ENCODE measurements at regions not wholly inside any gene's neighbourhood (a gene's known extent, or its start where the extent isn't known, plus 50 kb on each side); places are given as distances from the start of the nearest gene placed in this dataset.

DNA sequence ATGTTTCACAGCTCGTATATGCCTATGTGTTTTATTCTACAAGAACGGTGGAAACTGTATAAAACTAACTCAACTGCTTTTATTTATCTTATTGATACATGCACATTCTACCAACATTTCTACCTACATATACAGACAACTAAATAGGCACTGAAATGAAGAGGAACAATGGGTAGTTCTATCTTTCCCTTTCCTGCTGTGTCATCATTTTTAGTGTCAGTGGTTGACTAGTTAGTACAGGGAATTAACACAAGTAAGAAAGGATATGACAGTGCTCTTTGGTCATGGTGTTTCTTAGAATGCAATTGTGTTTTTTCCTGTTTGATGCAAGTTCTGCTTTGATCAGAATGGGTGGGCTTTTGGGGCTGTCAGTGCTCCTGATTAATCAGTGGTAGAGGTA lies 293.8 kb upstream of the CTSO start:
- no peak overlapping the region for H3K27ac ChIP-seq (ENCODE audit: low read depth in 2 of 2, low read length in 2 of 2)
- H3K4me3 ChIP-seq (ENCODE audit: low read length in 2 of 2) = no peak overlapping the region
- H3K9me3 ChIP-seq (ENCODE audit: control insufficient read depth in 2 of 2, low read length in 2 of 2) = peaks cover 0 to 1% of the 10 kb centered on the region in 2 donors
- no peaks in the 10 kb centered on the region for H3K36me3 ChIP-seq (ENCODE audit: control insufficient read depth in 2 of 2, insufficient read depth in 2 of 2, low read length in 2 of 2)
- H3K9ac ChIP-seq (ENCODE audit: low read depth in 1 of 2, low read length in 2 of 2) = no peak overlapping the region
- no peaks in the 10 kb centered on the region for H3K27me3 ChIP-seq (ENCODE audit: control insufficient read depth in 2 of 2, insufficient read depth in 2 of 2, low read length in 2 of 2)
- no peaks in the 10 kb centered on the region for H3K4me1 ChIP-seq (ENCODE audit: control insufficient read depth in 2 of 2, insufficient read depth in 2 of 2, low read length in 2 of 2)

DNA sequence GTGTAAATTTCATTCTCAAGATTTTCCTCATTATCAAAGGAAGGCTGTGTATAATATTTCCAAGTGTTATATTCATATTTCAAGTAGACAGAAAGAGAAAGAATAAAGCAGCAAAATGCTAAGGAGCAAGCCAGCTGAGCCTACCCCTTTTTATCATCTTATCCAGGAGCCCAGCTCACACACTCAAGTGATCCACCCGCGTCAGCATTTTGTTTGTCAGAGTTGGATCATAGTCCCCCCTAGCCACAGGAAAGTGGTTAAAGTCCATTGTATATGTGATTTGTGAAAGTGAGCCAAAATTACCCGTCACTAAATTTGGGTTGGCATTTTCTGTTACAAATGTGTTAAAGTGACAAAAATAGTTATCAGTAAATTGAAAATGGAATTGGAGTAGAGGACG lies 289.3 kb upstream of the CTSO start:
- Histone ChIP-seq H3K36me3 (ENCODE audit: control insufficient read depth in 2 of 2, insufficient read depth in 2 of 2, low read length in 2 of 2) (no peaks in the 10 kb centered on the region), H3K27me3 (ENCODE audit: control insufficient read depth in 2 of 2, insufficient read depth in 2 of 2, low read length in 2 of 2) (no peaks in the 10 kb centered on the region), H3K27ac (ENCODE audit: low read depth in 2 of 2, low read length in 2 of 2) (no peak overlapping the region), H3K4me3 (ENCODE audit: low read length in 2 of 2) (no peak overlapping the region), H3K9me3 (ENCODE audit: control insufficient read depth in 2 of 2, low read length in 2 of 2) (peaks cover 0 to 1% of the 10 kb centered on the region in 2 donors), H3K4me1 (ENCODE audit: control insufficient read depth in 2 of 2, insufficient read depth in 2 of 2, low read length in 2 of 2) (no peaks in the 10 kb centered on the region), H3K9ac (ENCODE audit: low read depth in 1 of 2, low read length in 2 of 2) (no peak overlapping the region)

DNA sequence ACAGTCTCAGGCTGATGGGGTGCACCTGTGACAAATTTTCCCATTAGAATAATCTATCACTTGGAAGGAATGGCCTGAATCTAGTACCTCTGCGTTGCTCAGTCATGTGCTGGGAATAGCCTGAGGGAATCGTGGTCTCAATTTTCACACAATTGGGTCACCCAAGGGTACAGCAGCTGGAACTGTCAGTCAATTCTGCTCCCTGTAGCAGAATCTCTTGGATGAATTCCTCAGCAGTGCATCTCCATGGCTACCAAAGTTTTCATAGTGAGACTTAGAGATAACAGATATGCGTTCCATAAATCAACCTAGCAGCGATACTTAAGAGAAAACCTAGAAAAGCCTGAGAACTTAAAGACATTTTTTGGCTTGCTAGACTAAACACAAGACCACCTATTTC lies 288.7 kb upstream of the CTSO start:
- H3K27ac ChIP-seq (ENCODE audit: low read depth in 2 of 2, low read length in 2 of 2) = no peak overlapping the region
- no peaks in the 10 kb centered on the region for H3K27me3 ChIP-seq (ENCODE audit: control insufficient read depth in 2 of 2, insufficient read depth in 2 of 2, low read length in 2 of 2)
- no peak overlapping the region for H3K4me3 ChIP-seq (ENCODE audit: low read length in 2 of 2)
- peaks cover 0 to 1% of the 10 kb centered on the region in 2 donors for H3K9me3 ChIP-seq (ENCODE audit: control insufficient read depth in 2 of 2, low read length in 2 of 2)
- H3K36me3 ChIP-seq (ENCODE audit: control insufficient read depth in 2 of 2, insufficient read depth in 2 of 2, low read length in 2 of 2) = no peaks in the 10 kb centered on the region
- H3K9ac ChIP-seq (ENCODE audit: low read depth in 1 of 2, low read length in 2 of 2) = no peak overlapping the region
- no peaks in the 10 kb centered on the region for H3K4me1 ChIP-seq (ENCODE audit: control insufficient read depth in 2 of 2, insufficient read depth in 2 of 2, low read length in 2 of 2)

DNA sequence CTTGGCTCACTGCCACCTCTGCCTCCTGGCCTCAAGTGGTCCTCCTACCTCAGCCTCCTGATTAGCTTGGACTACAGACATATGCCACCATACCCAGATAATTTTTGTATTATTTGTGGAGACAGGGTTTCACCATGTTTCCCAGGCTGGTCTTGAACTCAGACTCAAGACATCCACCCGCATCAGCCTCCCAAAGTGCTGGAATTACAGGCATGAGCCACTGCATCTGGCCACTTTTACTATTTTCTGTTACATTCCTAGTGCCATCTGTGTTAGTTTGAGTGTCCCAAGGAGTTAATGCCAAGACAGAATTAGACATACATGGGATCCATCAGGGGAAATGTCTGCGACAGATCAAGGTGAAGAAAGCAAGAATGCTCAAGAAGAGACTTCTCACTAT lies 288.2 kb upstream of the CTSO start:
- H3K9ac ChIP-seq (ENCODE audit: low read depth in 1 of 2, low read length in 2 of 2) = no peak overlapping the region
- H3K36me3 ChIP-seq (ENCODE audit: control insufficient read depth in 2 of 2, insufficient read depth in 2 of 2, low read length in 2 of 2) = no peaks in the 10 kb centered on the region
- H3K4me1 ChIP-seq (ENCODE audit: control insufficient read depth in 2 of 2, insufficient read depth in 2 of 2, low read length in 2 of 2) = no peaks in the 10 kb centered on the region
- H3K27ac ChIP-seq (ENCODE audit: low read depth in 2 of 2, low read length in 2 of 2) = no peak overlapping the region
- no peaks in the 10 kb centered on the region for H3K27me3 ChIP-seq (ENCODE audit: control insufficient read depth in 2 of 2, insufficient read depth in 2 of 2, low read length in 2 of 2)
- H3K4me3 ChIP-seq (ENCODE audit: low read length in 2 of 2) = no peak overlapping the region
- peaks cover 0 to 1% of the 10 kb centered on the region in 2 donors for H3K9me3 ChIP-seq (ENCODE audit: control insufficient read depth in 2 of 2, low read length in 2 of 2)

DNA sequence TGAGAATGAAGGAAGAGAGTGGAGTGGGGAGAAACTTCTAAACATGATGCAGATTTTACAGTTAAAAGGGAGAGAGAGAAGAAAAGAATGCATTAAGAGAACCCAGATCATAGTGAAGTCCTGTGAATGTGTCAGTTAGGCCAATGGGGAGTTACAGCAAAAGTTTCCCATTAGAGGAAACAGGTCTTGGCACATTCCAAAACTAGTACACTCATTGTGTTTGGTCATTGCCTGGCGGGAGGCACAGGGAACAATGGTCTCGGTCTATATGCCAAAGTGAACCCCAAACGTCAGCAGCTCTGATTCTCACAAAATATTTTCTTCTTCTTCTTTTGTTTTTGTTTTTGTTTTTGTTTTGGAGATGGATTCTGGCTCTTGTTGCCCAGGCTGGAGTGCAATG lies 284.5 kb upstream of the CTSO start:
- Histone ChIP-seq H3K27me3 (ENCODE audit: control insufficient read depth in 2 of 2, insufficient read depth in 2 of 2, low read length in 2 of 2) (no peaks in the 10 kb centered on the region), H3K36me3 (ENCODE audit: control insufficient read depth in 2 of 2, insufficient read depth in 2 of 2, low read length in 2 of 2) (no peaks in the 10 kb centered on the region), H3K9me3 (ENCODE audit: control insufficient read depth in 2 of 2, low read length in 2 of 2) (no peaks in the 10 kb centered on the region), H3K4me1 (ENCODE audit: control insufficient read depth in 2 of 2, insufficient read depth in 2 of 2, low read length in 2 of 2) (no peaks in the 10 kb centered on the region), H3K27ac (ENCODE audit: low read depth in 2 of 2, low read length in 2 of 2) (no peak overlapping the region), H3K9ac (ENCODE audit: low read depth in 1 of 2, low read length in 2 of 2) (no peak overlapping the region), H3K4me3 (ENCODE audit: low read length in 2 of 2) (no peak overlapping the region)

DNA sequence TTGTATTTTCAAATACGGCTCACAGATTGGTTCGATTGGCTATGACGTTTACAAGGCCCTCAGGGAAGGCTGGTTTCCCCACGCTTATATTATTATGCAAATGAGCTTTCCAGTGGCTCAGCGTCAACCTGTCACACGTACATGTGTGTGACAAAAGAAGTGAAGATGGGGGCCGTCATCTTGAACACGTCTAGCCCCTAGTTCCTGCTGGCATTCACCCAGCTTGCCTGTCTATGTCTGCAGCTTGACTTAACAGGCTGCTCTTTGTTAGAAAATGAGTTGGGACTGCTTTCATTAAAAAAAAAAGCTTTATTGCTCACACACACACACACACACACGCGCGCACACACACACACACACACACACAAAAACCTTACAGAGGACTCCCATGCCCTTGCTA lies 283.6 kb upstream of the CTSO start:
- Histone ChIP-seq H3K4me1 (ENCODE audit: control insufficient read depth in 2 of 2, insufficient read depth in 2 of 2, low read length in 2 of 2) (no peaks in the 10 kb centered on the region), H3K4me3 (ENCODE audit: low read length in 2 of 2) (no peak overlapping the region), H3K27ac (ENCODE audit: low read depth in 2 of 2, low read length in 2 of 2) (no peak overlapping the region), H3K27me3 (ENCODE audit: control insufficient read depth in 2 of 2, insufficient read depth in 2 of 2, low read length in 2 of 2) (no peaks in the 10 kb centered on the region), H3K36me3 (ENCODE audit: control insufficient read depth in 2 of 2, insufficient read depth in 2 of 2, low read length in 2 of 2) (no peaks in the 10 kb centered on the region), H3K9me3 (ENCODE audit: control insufficient read depth in 2 of 2, low read length in 2 of 2) (no peaks in the 10 kb centered on the region), H3K9ac (ENCODE audit: low read depth in 1 of 2, low read length in 2 of 2) (no peak overlapping the region)

DNA sequence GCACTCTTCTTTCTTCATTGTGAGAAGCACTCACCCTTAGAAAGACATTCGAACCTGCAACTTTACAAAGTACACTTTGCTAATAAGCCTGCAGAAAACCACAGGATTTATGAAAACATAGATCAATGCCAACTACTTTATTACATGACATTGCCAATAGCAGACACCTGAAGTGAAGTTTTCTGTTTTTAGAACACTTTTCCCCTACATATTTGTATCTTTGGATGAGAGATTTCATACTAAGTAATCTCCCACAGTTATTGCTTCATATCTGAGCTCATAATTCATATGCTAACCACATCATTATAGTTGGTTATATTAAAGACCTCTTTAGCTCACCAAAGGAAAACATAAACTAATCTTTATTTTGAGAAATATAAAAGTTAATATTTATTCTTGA lies 276.5 kb upstream of the CTSO start:
- Histone ChIP-seq H3K27ac (ENCODE audit: low read depth in 2 of 2, low read length in 2 of 2) (no peak overlapping the region), H3K36me3 (ENCODE audit: control insufficient read depth in 2 of 2, insufficient read depth in 2 of 2, low read length in 2 of 2) (no peaks in the 10 kb centered on the region), H3K9ac (ENCODE audit: low read depth in 1 of 2, low read length in 2 of 2) (no peak overlapping the region), H3K4me3 (ENCODE audit: low read length in 2 of 2) (no peak overlapping the region), H3K4me1 (ENCODE audit: control insufficient read depth in 2 of 2, insufficient read depth in 2 of 2, low read length in 2 of 2) (no peaks in the 10 kb centered on the region), H3K27me3 (ENCODE audit: control insufficient read depth in 2 of 2, insufficient read depth in 2 of 2, low read length in 2 of 2) (no peaks in the 10 kb centered on the region), H3K9me3 (ENCODE audit: control insufficient read depth in 2 of 2, low read length in 2 of 2) (no peaks in the 10 kb centered on the region)

DNA sequence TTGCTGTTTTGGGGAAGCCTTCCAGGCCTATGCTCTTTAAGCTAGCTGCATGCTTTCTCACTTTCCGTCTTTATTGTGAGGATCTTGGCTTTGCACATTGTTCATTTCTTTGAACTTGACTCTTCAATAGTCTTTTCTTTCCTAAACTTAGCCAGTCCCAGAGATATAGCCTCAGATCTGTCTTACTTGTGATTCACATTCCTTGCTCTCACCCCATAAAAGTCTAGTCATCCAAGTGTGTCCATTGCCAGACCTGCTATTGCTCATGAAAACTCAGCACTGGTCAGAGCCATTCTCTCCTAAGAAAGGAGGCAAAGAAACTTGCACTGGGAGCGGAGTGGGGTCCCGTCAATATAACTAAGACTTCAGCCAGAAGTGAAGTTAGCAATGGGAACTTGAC lies 275.0 kb upstream of the CTSO start:
- H3K27me3 ChIP-seq (ENCODE audit: control insufficient read depth in 2 of 2, insufficient read depth in 2 of 2, low read length in 2 of 2) = no peaks in the 10 kb centered on the region

DNA sequence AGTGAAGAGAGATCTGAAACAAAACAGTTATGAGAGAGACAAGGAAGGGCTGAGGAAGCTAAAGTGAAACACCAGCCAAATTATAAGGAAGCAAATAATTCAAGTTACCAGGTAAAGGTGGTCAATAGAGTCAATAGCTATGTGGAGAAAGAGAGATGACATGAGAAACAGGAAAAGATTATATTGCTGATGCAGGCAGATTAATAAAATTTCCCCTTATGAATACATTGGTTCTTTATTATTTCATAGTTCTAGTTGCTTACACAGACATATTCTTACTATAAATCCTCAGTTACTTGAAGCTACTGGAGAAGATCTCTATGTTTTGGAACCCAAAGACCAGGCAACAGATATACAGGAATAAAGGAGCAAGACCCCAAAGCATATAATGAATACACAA lies 273.7 kb upstream of the CTSO start:
- H3K36me3 ChIP-seq (ENCODE audit: control insufficient read depth in 2 of 2, insufficient read depth in 2 of 2, low read length in 2 of 2) = no peaks in the 10 kb centered on the region
- H3K4me1 ChIP-seq (ENCODE audit: control insufficient read depth in 2 of 2, insufficient read depth in 2 of 2, low read length in 2 of 2) = no peaks in the 10 kb centered on the region
- H3K27ac ChIP-seq (ENCODE audit: low read depth in 2 of 2, low read length in 2 of 2) = no peak overlapping the region
- H3K9ac ChIP-seq (ENCODE audit: low read depth in 1 of 2, low read length in 2 of 2) = no peak overlapping the region
- H3K9me3 ChIP-seq (ENCODE audit: control insufficient read depth in 2 of 2, low read length in 2 of 2) = no peaks in the 10 kb centered on the region
- H3K27me3 ChIP-seq (ENCODE audit: control insufficient read depth in 2 of 2, insufficient read depth in 2 of 2, low read length in 2 of 2) = no peaks in the 10 kb centered on the region
- H3K4me3 ChIP-seq (ENCODE audit: low read length in 2 of 2) = no peak overlapping the region

More for the DNA sequence above, 275.0 kb upstream of the CTSO start:
- H3K27ac ChIP-seq (ENCODE audit: low read depth in 2 of 2, low read length in 2 of 2) = no peak overlapping the region
- no peaks in the 10 kb centered on the region for H3K36me3 ChIP-seq (ENCODE audit: control insufficient read depth in 2 of 2, insufficient read depth in 2 of 2, low read length in 2 of 2)
- H3K4me3 ChIP-seq (ENCODE audit: low read length in 2 of 2) = no peak overlapping the region
- no peak overlapping the region for H3K9ac ChIP-seq (ENCODE audit: low read depth in 1 of 2, low read length in 2 of 2)
- H3K4me1 ChIP-seq (ENCODE audit: control insufficient read depth in 2 of 2, insufficient read depth in 2 of 2, low read length in 2 of 2) = no peaks in the 10 kb centered on the region
- no peaks in the 10 kb centered on the region for H3K9me3 ChIP-seq (ENCODE audit: control insufficient read depth in 2 of 2, low read length in 2 of 2)

DNA sequence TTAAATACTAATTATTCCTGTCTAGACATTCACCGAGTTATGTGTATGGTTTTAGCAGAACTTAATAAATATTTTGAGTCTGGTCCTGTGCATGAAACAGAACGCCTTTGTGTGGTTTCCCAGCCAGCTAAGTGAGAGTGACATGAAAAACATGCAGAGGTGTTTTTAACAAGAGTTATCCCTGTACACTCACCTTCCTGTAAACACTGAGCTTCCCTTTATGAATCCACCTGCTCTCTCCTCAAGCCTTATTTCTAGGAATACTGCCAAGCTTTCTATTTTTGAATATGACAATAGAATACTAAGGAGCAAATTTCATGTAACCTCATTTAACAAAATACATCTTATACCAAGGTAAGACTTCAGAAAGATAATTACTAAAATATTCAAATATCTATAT lies 270.3 kb upstream of the CTSO start:
- H3K9me3 ChIP-seq (ENCODE audit: control insufficient read depth in 2 of 2, low read length in 2 of 2) = no peaks in the 10 kb centered on the region
- no peaks in the 10 kb centered on the region for H3K27me3 ChIP-seq (ENCODE audit: control insufficient read depth in 2 of 2, insufficient read depth in 2 of 2, low read length in 2 of 2)
- H3K36me3 ChIP-seq (ENCODE audit: control insufficient read depth in 2 of 2, insufficient read depth in 2 of 2, low read length in 2 of 2) = no peaks in the 10 kb centered on the region
- H3K9ac ChIP-seq (ENCODE audit: low read depth in 1 of 2, low read length in 2 of 2) = no peak overlapping the region
- no peaks in the 10 kb centered on the region for H3K4me1 ChIP-seq (ENCODE audit: control insufficient read depth in 2 of 2, insufficient read depth in 2 of 2, low read length in 2 of 2)
- no peak overlapping the region for H3K27ac ChIP-seq (ENCODE audit: low read depth in 2 of 2, low read length in 2 of 2)
- H3K4me3 ChIP-seq (ENCODE audit: low read length in 2 of 2) = no peak overlapping the region

DNA sequence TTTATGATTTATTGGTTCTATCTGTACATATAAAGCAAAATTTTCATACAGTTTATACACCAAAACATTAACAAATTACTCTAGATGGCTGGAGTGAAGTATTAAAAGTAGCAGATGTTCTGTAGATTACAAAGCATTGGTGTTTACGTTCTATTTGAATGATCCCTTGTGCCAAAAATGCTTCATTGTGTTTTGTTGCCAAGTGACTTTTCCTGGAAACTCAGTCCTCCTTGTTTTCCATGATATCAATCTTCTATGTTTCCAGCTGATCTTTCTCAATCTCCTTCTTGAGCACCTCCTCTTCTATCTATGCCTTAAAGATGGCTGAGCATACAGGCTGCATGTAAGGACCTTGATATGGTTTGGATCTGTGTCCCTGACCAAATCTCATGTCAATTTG lies 263.6 kb upstream of the CTSO start:
- Histone ChIP-seq H3K27ac (ENCODE audit: low read depth in 2 of 2, low read length in 2 of 2) (no peak overlapping the region), H3K36me3 (ENCODE audit: control insufficient read depth in 2 of 2, insufficient read depth in 2 of 2, low read length in 2 of 2) (no peaks in the 10 kb centered on the region), H3K27me3 (ENCODE audit: control insufficient read depth in 2 of 2, insufficient read depth in 2 of 2, low read length in 2 of 2) (no peaks in the 10 kb centered on the region), H3K4me1 (ENCODE audit: control insufficient read depth in 2 of 2, insufficient read depth in 2 of 2, low read length in 2 of 2) (no peaks in the 10 kb centered on the region), H3K9ac (ENCODE audit: low read depth in 1 of 2, low read length in 2 of 2) (no peak overlapping the region), H3K9me3 (ENCODE audit: control insufficient read depth in 2 of 2, low read length in 2 of 2) (no peaks in the 10 kb centered on the region), H3K4me3 (ENCODE audit: low read length in 2 of 2) (no peak overlapping the region)

Data from mucosa of rectum (tissue), 2 donors.